ENCODE measurements at regions not wholly inside any gene's neighbourhood (a gene's known extent, or its start where the extent isn't known, plus 50 kb on each side); places are given as distances from the start of the nearest gene placed in this dataset.

GRCh38 chr21:31396399-31396798 lies 52.3 kb upstream of the TIAM1 start:
- Mint-ChIP-seq H3K9me3 (no peaks in the 10 kb centered on the region), H3K27me3 (ENCODE audit: low read depth) (no peaks in the 10 kb centered on the region), H3K27ac (peak overlapping the region in 1 of 3 experiments; percentile 62; a peak in 2 of 7 replicates), H3K4me1 (peaks cover 17 to 21% of the 10 kb centered on the region in 2 experiments), H3K36me3 (ENCODE audit: insufficient read depth in 1 of 3, low read depth in 3 of 3) (no peaks in the 10 kb centered on the region), H3K4me3 (no peak overlapping the region)
- TF ChIP-seq, protein P1, sequence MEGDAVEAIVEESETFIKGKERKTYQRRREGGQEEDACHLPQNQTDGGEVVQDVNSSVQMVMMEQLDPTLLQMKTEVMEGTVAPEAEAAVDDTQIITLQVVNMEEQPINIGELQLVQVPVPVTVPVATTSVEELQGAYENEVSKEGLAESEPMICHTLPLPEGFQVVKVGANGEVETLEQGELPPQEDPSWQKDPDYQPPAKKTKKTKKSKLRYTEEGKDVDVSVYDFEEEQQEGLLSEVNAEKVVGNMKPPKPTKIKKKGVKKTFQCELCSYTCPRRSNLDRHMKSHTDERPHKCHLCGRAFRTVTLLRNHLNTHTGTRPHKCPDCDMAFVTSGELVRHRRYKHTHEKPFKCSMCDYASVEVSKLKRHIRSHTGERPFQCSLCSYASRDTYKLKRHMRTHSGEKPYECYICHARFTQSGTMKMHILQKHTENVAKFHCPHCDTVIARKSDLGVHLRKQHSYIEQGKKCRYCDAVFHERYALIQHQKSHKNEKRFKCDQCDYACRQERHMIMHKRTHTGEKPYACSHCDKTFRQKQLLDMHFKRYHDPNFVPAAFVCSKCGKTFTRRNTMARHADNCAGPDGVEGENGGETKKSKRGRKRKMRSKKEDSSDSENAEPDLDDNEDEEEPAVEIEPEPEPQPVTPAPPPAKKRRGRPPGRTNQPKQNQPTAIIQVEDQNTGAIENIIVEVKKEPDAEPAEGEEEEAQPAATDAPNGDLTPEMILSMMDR (conservative IDR thresholded peaks at IDR 0.05): no peak
- Histone ChIP-seq H3K27ac (ENCODE audit: insufficient read length, low read depth, low read length) (no peak overlapping the region), H2BK120ac (ENCODE audit: low read depth, low read length, poor library complexity, severe bottlenecking) (no peak overlapping the region), H3K18ac (ENCODE audit: insufficient read length, low read depth, low read length) (no peak overlapping the region), H3K79me1 (ENCODE audit: insufficient read depth, low read depth, low read length, poor library complexity, severe bottlenecking) (no peaks in the 10 kb centered on the region), H3K14ac (ENCODE audit: insufficient read depth, low read length) (no peak overlapping the region), H3K4me2 (ENCODE audit: insufficient read depth, insufficient read length, low read length) (no peak overlapping the region), H2BK20ac (ENCODE audit: low read depth, low read length, poor library complexity, severe bottlenecking) (no peak overlapping the region), H3T11ph (ENCODE audit: low read length) (no peak overlapping the region), H4K5ac (ENCODE audit: insufficient read length, low read depth, low read length) (no peak overlapping the region), H4K20me1 (ENCODE audit: control insufficient read depth, insufficient read depth, insufficient read length) (no peaks in the 10 kb centered on the region), H3K23me2 (ENCODE audit: insufficient read length, low read depth, low read length, poor library complexity, severe bottlenecking) (no peaks in the 10 kb centered on the region), H3K4me1 (ENCODE audit: insufficient read depth, low read length) (no peaks in the 10 kb centered on the region; the same call in 1 of the 2 replicates), H3K4ac (ENCODE audit: low read depth, low read length) (no peak overlapping the region), H2BK5ac (ENCODE audit: insufficient read length, low read length) (no peak overlapping the region), H3K79me2 (ENCODE audit: insufficient read depth, low read length) (no peaks in the 10 kb centered on the region), H2AK5ac (ENCODE audit: insufficient read length, low read length) (no peak overlapping the region), H4K8ac (replicated peaks; ENCODE audit: insufficient read length, low read depth, low read length) (no peak overlapping the region), H3K23ac (ENCODE audit: insufficient read length, low read depth, low read length) (no peak overlapping the region), H2BK15ac (ENCODE audit: low read depth, low read length) (no peak overlapping the region), H2BK12ac (ENCODE audit: insufficient read length, low read depth, low read length) (no peak overlapping the region), H2AFZ (ENCODE audit: low read length) (no peak overlapping the region), H3K56ac (ENCODE audit: insufficient read length, low read depth, low read length) (no peak overlapping the region), H3K9me3 (ENCODE audit: control insufficient read depth, low read depth, low read length) (no peaks in the 10 kb centered on the region), H3K27me3 (ENCODE audit: insufficient read depth, low read length) (no peaks in the 10 kb centered on the region), H3K9ac (ENCODE audit: extremely low read depth, insufficient read length, low read length) (no peak overlapping the region), H4K91ac (ENCODE audit: insufficient read length, low read depth, low read length) (no peak overlapping the region)
- WGBS (ENCODE audit: extremely low coverage, insufficient read length, low lambda C conversion rate): no CpG with 5 or more reads among the region's 4 CpGs
- DNase-seq: no peak
